Ascending aorta (tissue), 2 donors: ENCODE measurements at regions not wholly inside any gene's neighbourhood (a gene's known extent, or its start where the extent isn't known, plus 50 kb on each side); places are given as distances from the start of the nearest gene placed in this dataset.

Experiments used
- DNase-seq, 2 donors: peaks; one replicate each; pipeline ENCODE4 v3.0.0-alpha.2; 2019; ENCODE audit warnings: low spot score in 2 of 2
- H3K27ac ChIP-seq, 2 donors: fragments of 200-600 bp; sonication (generic); one replicate each; pipeline ENCODE4 v1.5.1; 2016 to 2017; ENCODE audit warnings: mild to moderate bottlenecking in 1 of 2
- H3K27me3 ChIP-seq: fragments of 200-600 bp; sonication (generic); one replicate; pipeline ENCODE4 v1.5.1; 2017
- H3K36me3 ChIP-seq, 2 donors: fragments of 200-600 bp; sonication (generic); one replicate each; pipeline ENCODE4 v1.5.1; 2016
- H3K4me1 ChIP-seq, 2 donors: fragments of 200-600 bp; sonication (generic); one replicate each; pipeline ENCODE4 v1.5.1; 2016 to 2017; ENCODE audit warnings: mild to moderate bottlenecking in 1 of 2
- H3K4me3 ChIP-seq, 2 donors: fragments of 200-600 bp; sonication (generic); one replicate each; pipeline ENCODE4 v1.5.1; 2016 to 2017; ENCODE audit warnings: mild to moderate bottlenecking in 1 of 2
- H3K9me3 ChIP-seq, 2 donors: fragments of 200-600 bp; sonication (generic); one replicate each; pipeline ENCODE4 v1.5.1; 2016
- intact Hi-C: fragments of 100-400 bp; cut with DNase I; formaldehyde crosslinking; loops from one replicate; pipeline ENCODE4 v1.15.1; 2023
- TF ChIP-seq, protein P1 (sequence below), 3 experiments: fragments of 200-600 bp in 2 of 3; fragments of 450-650 bp in 1 of 3; sonication (generic) in 2 of 3; IDR thresholded peaks; one replicate each; pipeline ENCODE4 v1.5.1; 2016 to 2019; ENCODE audit warnings: antibody characterized with exemption in 3 of 3, mild to moderate bottlenecking in 1 of 3, moderate library complexity in 1 of 3

- no peaks in the 10 kb centered on the region for H3K36me3 ChIP-seq
- TF ChIP-seq, protein P1, sequence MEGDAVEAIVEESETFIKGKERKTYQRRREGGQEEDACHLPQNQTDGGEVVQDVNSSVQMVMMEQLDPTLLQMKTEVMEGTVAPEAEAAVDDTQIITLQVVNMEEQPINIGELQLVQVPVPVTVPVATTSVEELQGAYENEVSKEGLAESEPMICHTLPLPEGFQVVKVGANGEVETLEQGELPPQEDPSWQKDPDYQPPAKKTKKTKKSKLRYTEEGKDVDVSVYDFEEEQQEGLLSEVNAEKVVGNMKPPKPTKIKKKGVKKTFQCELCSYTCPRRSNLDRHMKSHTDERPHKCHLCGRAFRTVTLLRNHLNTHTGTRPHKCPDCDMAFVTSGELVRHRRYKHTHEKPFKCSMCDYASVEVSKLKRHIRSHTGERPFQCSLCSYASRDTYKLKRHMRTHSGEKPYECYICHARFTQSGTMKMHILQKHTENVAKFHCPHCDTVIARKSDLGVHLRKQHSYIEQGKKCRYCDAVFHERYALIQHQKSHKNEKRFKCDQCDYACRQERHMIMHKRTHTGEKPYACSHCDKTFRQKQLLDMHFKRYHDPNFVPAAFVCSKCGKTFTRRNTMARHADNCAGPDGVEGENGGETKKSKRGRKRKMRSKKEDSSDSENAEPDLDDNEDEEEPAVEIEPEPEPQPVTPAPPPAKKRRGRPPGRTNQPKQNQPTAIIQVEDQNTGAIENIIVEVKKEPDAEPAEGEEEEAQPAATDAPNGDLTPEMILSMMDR (IDR thresholded peaks at IDR 0.05) = no peak
- no peaks in the 10 kb centered on the region for H3K27me3 ChIP-seq
- H3K9me3 ChIP-seq = peaks cover 0 to 4% of the 10 kb centered on the region in 2 donors
- H3K27ac ChIP-seq = no peak overlapping the region
- no peaks in the 10 kb centered on the region for H3K4me1 ChIP-seq
- intact Hi-C loops = no loop called here
- H3K4me3 ChIP-seq = no peak overlapping the region
- no peak for DNase-seq
Observed at GRCh38 chr9:18018221-18018620, 439.4 kb downstream of the SH3GL2 start.

- H3K4me1 ChIP-seq = no peaks in the 10 kb centered on the region
- H3K4me3 ChIP-seq = no peak overlapping the region
- TF ChIP-seq, protein P1 (IDR thresholded peaks at IDR 0.05) = no peak
- peak overlapping the region in 1 of 2 donors; percentile 37 for H3K27ac ChIP-seq
- H3K27me3 ChIP-seq = no peaks in the 10 kb centered on the region
- peaks cover 0 to 4% of the 10 kb centered on the region in 2 donors for H3K9me3 ChIP-seq
- no peak for DNase-seq
- intact Hi-C loops = no loop called here
- no peaks in the 10 kb centered on the region for H3K36me3 ChIP-seq
Observed at GRCh38 chr9:18018661-18019060, 439.8 kb downstream of the SH3GL2 start.

- DNase-seq = no peak
- Histone ChIP-seq H3K27ac (peak overlapping the region; percentile 4 to 37), H3K4me3 (no peak overlapping the region), H3K27me3 (no peaks in the 10 kb centered on the region), H3K9me3 (peaks cover 0 to 4% of the 10 kb centered on the region in 2 donors), H3K4me1 (peaks cover 0 to 2% of the 10 kb centered on the region in 2 donors), H3K36me3 (no peaks in the 10 kb centered on the region)
- TF ChIP-seq, protein P1 (IDR thresholded peaks at IDR 0.05) = no peak
- intact Hi-C loops = loop anchor here (10.0 kb wide), 2 partner anchors 55 to 205 kb away; no protein-coding TSS in a partner anchor
Observed at GRCh38 chr9:18020121-18020745, 441.4 kb downstream of the SH3GL2 start.

DNA sequence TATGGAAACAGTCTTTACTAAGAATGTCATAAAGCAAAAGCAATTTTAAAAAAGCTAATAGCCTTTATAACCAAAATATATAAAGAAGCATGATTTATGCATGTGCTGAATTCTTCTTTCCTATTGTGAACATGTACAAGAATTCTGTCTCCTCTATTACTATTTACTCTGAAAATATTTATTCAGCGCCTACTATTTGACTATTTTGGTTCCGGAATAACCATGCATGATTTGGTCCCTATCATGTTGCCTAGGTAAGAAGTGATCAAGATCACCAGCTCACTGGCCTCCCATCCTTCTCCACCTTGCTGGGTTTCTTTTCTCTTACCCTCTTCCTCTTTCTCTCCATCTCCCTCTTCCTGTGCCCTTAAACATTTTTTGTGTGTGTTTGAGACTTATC, 443.8 kb downstream of the SH3GL2 start:
- H3K27ac ChIP-seq = peak overlapping the region; percentile 29 to 41
- no peaks in the 10 kb centered on the region for H3K36me3 ChIP-seq
- intact Hi-C loops = loop anchor here (10.0 kb wide), 2 partner anchors 58 to 208 kb away; no protein-coding TSS in a partner anchor
- peaks cover 0 to 4% of the 10 kb centered on the region in 2 donors for H3K9me3 ChIP-seq
- TF ChIP-seq, protein P1 (IDR thresholded peaks at IDR 0.05) = no peak
- H3K4me1 ChIP-seq = peaks cover 0 to 2% of the 10 kb centered on the region in 2 donors
- no peak for DNase-seq
- H3K27me3 ChIP-seq = no peaks in the 10 kb centered on the region
- no peak overlapping the region for H3K4me3 ChIP-seq

DNA sequence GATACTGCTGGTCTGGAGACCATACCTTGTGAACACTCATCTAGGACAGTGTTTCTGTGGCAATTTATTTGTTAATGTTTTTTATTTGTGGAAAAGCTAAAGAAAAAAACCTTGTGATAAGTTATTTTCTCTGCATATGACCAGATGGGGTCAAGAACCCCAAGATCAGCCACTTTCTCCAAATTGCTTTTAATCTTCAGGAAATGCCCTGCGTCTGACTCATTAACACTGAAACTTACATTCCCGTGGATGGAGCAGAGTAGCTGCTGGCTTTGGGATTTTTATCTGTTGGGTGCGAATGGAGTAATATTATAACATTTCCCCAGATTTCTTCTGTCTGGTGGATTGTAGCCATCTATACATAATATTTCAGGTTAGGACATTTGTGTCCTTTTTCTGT, 444.5 kb downstream of the SH3GL2 start:
- TF ChIP-seq, protein P1 (IDR thresholded peaks at IDR 0.05) = no peak
- DNase-seq = no peak
- H3K4me1 ChIP-seq = peaks cover 0 to 2% of the 10 kb centered on the region in 2 donors
- peaks cover 0 to 3% of the 10 kb centered on the region in 2 donors for H3K9me3 ChIP-seq
- peak overlapping the region; percentile 41 to 44 for H3K27ac ChIP-seq
- no peaks in the 10 kb centered on the region for H3K36me3 ChIP-seq
- no peak overlapping the region for H3K4me3 ChIP-seq
- no peaks in the 10 kb centered on the region for H3K27me3 ChIP-seq
- intact Hi-C loops = loop anchor here (10.0 kb wide), 2 partner anchors 59 to 209 kb away; no protein-coding TSS in a partner anchor
